IPS-11a (cell line): ENCODE measurements at regions not wholly inside any gene's neighbourhood (a gene's known extent, or its start where the extent isn't known, plus 50 kb on each side); places are given as distances from the start of the nearest gene placed in this dataset.
"Not testable (repeated sequence)": the region's sequence is repeated elsewhere in the genome, so short reads cannot be mapped to it uniquely, and the experiment has no call there.

Experiments
- H3K4me3 ChIP-seq: one replicate; pipeline ENCODE4 v1.5.1; 2013; ENCODE audit warnings: low read depth, low read length, control low read depth

DNA sequence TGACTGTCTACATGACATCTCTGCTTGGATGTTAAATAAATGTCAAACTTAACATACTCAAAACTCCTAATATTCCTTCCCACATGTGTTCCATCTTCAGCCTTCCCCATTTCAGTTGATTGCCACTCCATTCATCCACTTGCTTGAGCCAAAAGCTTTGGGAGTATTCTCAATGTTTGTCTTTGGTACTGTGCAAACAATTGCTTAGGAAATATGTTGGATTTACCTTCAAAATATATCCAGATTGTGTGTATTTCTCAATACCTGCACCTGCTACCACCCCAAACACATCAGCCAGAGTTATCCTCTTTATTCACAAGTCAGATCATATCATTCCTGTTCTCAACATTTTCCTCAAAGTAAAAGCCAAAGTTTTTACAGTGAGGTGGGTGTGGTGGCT, 350.3 kb upstream of the FAM98A start:
- H3K4me3 ChIP-seq: no peak overlapping the region

DNA sequence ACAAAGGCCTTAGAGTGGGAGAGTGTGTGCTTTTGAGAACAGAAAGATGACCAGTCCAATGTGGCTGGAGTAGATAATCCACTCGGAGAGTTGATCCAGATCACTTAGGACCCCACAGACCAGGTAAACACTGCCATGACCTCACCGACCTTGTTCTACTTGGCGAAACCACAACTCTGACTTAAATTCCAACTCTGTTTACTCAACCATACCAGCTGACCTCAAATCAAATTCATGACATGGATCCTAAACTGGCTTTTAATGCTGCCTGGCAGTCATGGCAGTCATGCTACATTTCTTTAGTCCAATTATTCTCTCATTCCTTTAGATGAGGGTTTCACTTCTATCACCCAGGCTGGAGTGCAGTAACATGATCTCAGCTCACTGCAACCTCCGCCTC, 347.1 kb upstream of the FAM98A start:
- H3K4me3 ChIP-seq: no peak overlapping the region

DNA sequence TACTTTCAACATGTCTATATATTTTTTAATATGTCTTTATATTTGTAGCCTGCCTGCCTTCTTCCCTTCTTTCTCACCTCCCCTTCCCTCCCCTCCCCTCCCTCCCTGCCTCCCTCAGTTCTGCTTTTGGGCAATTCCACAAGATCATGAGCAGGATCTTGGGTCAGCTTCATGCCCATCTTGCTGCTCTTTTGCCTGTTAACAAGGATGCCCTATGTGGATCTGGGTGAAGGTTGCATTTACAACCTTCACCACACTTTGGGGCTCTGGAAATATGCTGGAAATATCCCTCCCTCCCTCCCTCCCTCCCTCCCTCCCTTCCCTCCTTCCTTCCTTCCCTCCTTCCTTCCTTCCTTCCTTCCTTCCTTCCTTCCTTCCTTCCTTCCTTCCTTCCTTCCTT, 334.1 kb upstream of the FAM98A start:
- no peak overlapping the region for H3K4me3 ChIP-seq

DNA sequence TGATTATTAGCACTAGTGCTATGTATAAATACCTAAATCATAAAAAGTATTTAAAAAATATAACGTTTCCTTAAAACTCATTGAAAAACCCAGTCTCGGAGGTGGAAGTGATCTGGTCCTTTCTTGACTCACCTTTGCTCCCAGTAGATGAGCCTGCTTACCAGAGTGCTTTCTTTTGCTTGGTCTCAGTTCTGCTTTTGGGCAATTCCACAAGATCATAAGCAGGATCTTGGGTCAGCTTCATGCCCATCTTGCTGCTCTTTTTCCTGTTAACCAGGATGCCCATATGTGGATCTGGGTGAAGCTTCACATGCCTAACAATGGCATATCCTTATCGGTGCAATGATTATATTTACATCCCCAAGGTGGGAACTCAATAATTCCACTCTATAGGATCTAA, 332.1 kb upstream of the FAM98A start:
- no peak overlapping the region for H3K4me3 ChIP-seq

DNA sequence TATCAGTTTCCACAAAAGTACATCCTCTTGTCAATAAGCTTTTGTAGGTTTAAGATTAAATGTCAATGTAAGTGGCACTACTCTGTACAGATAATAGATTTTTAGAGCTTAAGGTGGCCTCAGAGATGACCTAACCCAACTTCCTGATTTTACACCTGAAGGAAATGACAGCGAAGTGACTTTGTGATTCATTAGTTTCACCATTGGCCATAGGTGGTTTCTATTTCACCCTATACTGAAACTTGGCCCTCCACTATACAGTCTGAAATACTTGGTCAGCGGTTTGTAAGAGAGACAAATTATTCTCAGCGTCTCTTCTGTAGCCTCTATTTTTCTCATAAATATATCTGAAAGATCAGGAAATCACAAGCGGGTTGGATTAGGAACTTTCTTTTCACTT, 330.4 kb upstream of the FAM98A start:
- H3K4me3 ChIP-seq: no peak overlapping the region

DNA sequence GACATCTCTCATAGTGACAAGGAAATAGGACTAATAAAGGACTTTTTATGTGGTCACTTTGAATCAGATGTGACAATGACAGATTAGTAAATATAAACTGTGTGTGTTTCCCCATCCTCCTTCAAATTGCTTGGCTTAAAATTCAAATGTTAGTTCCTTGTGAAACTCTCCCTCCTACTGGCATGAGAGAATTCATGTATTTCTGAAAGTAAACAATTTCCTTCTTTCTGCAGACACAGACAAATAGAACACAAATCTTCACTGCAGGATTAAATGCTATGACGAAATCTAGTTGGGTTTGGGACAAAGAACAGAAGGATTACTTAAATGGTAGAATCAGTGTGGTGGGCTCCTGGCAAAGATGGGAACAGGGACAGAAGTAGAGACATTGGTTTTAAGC, 328.7 kb upstream of the FAM98A start:
- no peak overlapping the region for H3K4me3 ChIP-seq

DNA sequence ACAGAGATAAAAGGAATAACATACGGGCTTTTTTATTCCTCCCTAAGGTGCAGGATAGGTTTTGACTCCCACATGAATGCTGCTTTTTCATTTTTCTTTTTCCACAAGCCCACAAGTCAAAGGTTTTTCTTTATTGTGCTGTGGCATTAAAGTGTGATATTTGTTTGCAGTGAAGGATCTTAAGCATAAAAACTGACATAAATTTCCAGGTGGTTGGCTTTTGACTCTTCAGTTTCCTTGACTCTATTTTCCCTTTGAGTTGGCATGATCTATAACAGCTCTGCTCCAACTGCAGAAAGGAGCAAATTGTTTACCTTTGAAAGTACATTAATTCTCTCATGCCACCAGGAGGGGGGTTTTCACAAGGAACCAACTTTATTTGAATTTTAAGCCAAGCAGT, 326.2 kb upstream of the FAM98A start:
- H3K4me3 ChIP-seq: no peak overlapping the region

DNA sequence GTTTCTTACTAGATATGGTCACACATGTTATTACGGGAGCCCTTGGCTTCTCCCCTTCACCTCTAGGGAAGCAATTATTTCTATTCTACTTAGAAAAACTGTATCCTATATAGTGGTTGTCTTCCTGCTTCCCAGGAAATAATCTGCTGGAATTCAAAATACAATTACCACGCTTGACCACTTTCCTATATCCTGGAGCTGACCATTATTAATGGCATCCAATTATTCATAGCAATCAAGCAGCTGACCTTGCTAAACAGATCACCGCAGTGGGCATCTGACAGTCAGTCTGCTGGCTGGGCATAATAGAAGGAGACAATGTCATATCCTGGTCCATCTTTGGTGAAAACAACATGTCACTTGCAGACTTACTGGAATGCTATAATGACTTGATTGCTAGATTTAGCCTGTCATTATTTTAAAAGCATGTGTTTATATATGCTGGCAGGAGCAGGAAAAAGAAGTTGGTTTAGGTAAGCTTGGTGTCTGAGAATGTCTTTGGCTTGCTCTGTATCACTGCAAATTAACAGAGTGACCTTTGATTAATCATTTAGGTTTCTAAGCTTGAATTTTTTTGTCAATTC, 325.6 kb upstream of the FAM98A start:
- no peak overlapping the region for H3K4me3 ChIP-seq

DNA sequence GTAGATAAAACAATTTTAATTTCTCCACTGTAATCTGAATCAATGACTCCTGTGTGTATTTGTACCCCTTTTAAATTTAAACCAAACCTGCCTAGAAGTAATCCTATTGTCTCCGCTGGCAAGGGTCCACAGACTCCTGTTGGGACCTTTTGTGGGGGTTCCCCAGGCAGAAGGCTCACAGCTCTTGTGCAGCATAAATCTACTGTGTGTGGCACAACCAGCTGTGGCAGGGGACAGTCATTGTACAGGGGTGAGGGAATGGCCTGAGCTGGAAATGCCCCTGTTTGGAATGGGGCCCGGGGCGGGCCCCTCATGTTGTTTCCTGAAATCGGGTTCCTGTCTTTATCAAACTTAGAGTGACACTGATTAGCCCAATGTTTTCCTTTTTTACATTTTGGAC, 318.2 kb upstream of the FAM98A start:
- H3K4me3 ChIP-seq: no peak overlapping the region

DNA sequence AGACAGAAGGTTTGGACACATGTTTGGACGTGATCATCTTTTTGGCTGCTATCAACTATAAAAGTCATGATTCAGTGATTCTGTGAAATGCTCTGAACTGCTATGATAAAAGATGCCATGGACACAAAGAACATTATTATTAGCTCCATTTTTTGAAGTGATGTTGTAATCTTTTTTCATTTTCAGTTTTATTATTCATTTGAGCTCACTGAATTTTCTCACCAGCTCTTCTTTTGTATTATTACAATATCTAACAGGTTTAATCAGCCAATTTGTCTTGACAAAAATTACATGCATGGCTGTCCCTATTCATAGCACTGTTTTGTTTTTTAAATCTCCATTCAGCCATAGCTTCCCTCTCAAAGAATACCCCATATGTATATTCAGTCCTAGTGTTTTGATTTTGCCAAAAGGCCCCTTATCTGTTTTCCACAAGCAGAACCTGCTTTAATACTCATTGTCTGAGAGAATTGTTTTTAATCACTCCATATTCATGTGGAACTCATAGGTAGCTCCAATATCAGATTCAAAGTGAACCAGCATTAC, 314.0 kb upstream of the FAM98A start:
- H3K4me3 ChIP-seq: no peak overlapping the region

DNA sequence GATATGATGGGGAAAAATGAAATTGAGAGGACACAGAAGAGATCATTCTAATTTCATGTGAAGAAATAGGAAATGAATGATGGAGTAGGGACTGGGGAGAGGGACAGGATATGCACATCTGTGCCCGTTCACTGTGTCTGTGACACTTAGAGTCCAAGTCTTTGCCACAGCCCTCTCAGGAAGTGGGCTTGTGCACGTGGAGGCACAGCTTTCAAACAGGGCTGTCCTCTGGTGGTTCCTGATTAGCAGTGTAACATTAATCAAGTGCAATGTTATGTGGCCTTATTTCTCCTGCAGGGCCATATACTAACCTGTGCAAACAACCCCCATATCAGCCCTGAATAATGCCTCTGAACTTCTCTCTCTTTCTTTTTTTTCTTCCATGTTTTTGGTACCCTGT, 312.2 kb upstream of the FAM98A start:
- H3K4me3 ChIP-seq: no peak overlapping the region

DNA sequence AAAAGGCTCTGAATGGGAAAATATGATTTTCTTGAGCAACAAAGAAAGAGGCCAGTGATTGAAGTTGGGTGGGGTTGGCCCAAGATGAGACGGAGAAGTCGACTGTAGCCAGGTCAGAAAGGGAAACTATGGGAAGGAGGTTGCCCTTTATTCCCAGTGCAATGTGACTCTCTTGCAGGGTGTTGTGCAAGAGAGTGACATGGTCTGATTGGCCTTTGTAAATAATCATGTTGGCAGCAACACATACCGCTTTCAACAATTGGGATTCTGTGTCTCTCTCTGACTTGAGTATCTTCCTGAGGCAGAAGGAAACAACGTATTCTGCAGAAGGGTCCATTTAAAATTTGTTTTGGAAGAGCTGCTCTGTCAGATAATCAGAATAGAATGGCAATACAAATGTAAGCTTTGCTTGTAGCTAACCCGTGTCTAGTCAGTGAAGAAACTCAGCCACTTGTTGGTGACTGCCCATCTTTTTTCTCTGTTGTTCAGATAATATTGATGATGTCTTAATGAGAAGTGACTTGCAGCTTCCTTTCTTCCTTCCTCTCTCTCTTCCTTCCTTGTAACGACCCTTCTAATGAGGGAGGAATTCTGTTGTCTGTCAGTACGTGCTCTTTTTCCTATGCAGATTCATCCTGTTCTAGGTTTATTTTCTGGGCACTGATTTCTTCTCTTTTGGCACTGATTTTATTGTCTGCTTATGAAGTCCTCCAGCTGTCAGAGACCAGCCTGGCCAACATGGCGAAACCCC, 311.0 kb upstream of the FAM98A start:
- H3K4me3 ChIP-seq: no peak overlapping the region

DNA sequence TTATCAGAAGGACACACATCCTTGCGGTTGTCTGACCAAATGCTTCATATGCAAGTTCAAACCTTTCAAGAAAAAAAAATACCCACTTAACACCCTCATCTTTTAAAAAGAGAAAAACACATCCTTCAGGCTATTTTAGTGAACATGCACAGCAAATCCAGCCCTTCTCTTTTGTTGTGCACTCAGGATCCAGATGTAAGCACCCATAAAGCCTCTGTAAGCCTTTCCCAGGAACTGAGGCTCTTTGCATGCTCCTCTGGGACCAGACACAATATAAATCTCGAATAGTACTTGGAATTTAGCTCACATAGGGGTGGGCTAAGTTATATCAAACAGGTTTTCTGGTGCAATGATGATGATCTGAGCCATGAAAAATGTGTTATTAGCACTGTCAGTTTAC, 308.8 kb upstream of the FAM98A start:
- H3K4me3 ChIP-seq: no peak overlapping the region

DNA sequence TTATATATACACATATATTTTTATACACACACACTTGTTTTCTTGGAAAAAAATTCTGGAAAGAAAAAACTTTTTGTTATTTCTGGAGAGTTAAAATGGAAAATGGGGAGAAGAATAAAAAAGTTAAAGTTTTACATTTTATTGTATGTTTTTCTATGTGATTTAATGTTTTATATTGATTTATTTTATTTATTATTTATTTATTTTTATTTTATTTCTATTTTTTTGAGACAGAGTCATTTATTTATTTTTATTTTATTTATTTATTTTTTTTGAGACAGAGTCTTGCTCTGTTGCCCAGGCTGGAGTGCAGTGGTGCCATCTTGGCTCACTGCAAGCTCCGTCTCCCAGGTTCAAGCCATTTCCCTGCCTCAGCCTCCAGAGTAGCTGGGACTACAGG, 307.0 kb upstream of the FAM98A start:
- not testable (repeated sequence) for H3K4me3 ChIP-seq

DNA sequence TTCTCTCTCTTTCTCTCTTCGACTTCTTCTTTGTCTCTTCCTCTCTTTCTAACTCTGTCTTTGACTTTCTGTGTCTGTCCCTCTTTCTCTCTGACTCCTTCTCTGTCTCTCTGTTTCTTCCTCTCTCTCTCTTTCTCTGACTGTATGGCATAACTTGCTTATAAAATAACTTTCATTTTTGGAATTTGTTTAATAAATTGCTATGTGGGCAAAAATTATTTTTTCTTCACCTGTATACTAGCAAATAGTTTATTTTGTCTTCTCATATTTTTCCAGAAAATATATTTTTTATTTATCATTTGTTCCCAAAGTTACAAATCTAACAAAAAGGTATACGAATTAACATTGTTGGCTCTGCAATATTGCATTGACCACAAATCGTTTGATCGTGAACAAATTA, 305.7 kb upstream of the FAM98A start:
- no peak overlapping the region for H3K4me3 ChIP-seq

DNA sequence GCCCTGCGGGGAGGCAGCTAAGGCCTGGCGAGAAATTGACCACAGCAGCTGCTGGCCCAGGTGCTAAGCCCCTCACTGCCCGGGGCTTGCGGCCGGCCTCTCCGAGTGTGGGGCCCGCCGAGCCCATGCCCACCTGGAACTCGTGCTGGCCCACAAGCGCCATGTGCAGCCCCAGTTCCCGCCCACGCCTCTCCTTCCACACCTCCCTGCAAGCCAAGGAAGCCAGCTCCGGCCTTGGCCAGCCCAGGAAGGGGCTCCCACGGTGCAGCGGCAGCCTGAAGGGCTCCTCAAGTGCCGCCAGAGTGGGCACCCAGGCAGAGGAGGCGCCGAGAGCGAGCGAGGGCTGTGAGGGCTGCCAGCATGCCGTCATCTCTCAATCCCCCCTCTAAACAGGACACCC, 304.6 kb upstream of the FAM98A start:
- no peak overlapping the region for H3K4me3 ChIP-seq

DNA sequence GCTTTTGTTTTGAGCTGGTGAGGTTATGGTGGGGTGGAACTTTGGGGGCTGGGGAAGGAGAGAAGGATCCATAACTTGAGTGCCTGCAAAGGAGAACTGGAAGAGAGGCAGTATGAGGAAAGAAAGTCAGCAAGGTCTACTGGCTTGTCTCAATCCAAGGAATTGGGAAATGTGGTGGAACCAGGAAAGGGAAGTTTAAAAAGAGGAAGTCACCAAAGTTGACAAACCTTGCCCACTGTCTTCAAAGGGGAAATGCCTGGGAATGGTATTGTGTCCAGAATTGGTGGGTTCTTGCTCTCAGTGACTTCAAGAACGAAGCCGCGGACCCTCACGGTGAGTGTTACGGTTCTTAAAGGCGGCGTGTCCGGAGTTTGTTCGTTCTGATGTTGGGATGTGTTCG, 304.1 kb upstream of the FAM98A start:
- no peak overlapping the region for H3K4me3 ChIP-seq

DNA sequence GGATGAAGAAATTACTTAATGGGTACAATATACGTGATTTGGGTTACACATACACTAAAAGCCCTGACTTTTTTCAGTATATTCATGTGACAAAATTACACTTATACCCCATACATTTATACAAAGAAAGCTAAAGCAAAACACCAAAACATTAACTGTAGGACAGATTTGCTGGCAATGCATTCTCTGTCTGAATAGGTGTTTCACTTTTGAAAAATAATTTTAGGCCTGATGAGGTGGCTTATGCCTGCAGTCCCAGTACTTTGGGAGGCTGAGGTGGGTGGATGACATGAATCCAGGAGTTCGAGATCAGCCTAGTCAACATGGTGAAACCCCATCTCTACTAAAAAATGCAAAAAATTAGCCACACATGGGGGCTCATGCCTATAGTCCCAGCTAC, 301.5 kb upstream of the FAM98A start:
- no peak overlapping the region for H3K4me3 ChIP-seq

DNA sequence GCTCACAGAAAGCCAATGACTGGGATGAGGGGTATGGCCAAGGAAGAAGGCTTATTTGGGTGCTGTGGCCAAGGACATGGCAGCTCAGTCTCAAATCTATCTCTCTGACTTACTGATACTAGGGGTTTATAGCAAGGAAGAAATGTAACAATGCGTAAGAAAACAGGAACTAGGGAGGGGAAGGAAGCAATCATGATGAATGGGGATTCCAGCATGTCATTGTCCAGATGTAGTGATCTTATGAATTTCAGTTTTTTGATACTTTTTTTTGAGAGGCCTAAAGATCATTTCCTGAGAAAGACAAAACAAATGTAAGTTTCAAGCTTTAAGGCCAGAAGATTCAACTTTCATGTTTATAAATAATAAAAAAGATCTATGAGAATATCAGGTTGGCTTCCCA, 298.6 kb upstream of the FAM98A start:
- no peak overlapping the region for H3K4me3 ChIP-seq

DNA sequence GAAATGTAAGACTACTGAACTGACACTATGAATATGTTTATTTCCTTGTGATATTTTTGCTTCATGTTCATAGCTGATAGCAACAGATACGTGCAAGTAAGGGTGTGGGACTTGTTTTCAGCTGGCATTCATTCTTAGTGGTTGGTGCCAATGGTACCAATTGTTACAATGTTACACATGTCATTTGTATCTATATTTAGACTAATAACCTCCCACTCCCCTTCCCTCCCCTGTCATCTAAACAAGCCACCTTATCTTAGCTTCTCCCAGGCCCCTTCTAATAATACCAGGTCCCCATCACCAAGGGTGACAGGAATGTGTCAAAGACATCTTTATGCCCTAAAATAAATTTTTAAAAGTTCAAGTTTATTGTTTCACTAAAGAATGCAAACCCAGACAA, 294.7 kb upstream of the FAM98A start:
- H3K4me3 ChIP-seq: no peak overlapping the region

DNA sequence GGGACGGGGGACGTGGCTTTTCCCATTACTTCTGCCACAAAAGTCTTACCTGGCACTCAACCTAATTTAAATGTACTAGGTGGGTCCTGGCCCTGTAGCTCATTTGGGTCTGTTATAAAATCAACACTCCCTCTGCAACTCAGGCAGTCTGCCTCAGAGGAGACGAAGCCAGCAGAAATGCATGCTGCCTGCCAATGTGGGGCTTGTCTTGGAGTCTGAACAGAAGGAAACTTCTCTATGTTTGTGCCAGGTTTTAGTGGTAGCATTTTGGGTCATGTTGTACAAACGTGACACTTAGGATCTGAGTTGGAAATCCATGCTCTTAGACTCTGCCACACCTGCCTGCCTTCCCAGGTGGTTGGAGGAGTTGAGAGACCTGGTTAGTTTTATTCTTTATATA, 292.5 kb upstream of the FAM98A start:
- H3K4me3 ChIP-seq: no peak overlapping the region

DNA sequence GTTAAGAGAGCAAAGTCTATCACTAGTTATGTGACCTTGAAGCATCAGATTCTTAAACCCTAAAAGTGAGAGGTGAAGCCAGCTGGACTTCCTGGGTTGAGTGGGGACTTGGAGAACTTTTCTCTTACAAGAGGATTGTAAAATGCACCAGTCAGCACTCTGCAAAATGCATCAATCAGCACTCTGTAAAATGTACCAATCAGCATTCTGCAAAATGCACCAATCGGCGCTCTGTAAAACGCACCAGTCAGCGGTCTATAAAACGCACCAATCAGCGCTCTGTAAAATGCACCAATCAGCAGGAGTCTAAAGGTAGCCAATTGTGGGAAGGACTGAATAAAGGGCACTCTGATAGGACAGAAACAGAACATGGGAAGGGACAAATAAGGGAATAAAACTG, 291.6 kb upstream of the FAM98A start:
- no peak overlapping the region for H3K4me3 ChIP-seq
